ENCODE measurements at regions not wholly inside any gene's neighbourhood (a gene's known extent, or its start where the extent isn't known, plus 50 kb on each side); places are given as distances from the start of the nearest gene placed in this dataset.

- Histone ChIP-seq H2AFZ (replicated peaks; ENCODE audit: low read length, poor library complexity) (no peak overlapping the region), H2BK20ac (ENCODE audit: low read depth, low read length) (no peak overlapping the region), H2AK9ac (replicated peaks; ENCODE audit: low read depth, low read length, poor library complexity) (no peak overlapping the region), H2BK15ac (ENCODE audit: low read depth, low read length) (no peak overlapping the region), H2AK5ac (ENCODE audit: low read depth, low read length) (no peak overlapping the region), H3K4me3 (ENCODE audit: insufficient read depth, low read depth, low read length) (no peak overlapping the region), H3K18ac (ENCODE audit: low read depth, low read length) (no peak overlapping the region), H4K8ac (ENCODE audit: low read depth in 2 of 2, low read length in 2 of 2) (no peak overlapping the region), H3K79me1 (ENCODE audit: low read depth in 1 of 2, low read length in 2 of 2) (no peaks in the 10 kb centered on the region), H3K27ac (ENCODE audit: insufficient read depth, low read length) (no peak overlapping the region), H3K4me1 (ENCODE audit: control insufficient read depth, insufficient read depth, low read length) (no peaks in the 10 kb centered on the region), H3K27me3 (ENCODE audit: control insufficient read depth, insufficient read depth, low read length) (peaks cover 2% of the 10 kb centered on the region; the same call in 1 of the 2 replicates), H3K4me2 (ENCODE audit: low read depth, low read length) (no peak overlapping the region), H3K14ac (replicated peaks; ENCODE audit: low read depth, low read length) (no peak overlapping the region), H3K4ac (ENCODE audit: low read depth, low read length) (no peak overlapping the region), H2BK120ac (ENCODE audit: low read depth, low read length) (no peak overlapping the region), H3K23ac (ENCODE audit: low read depth, low read length) (no peak overlapping the region), H3K9ac (ENCODE audit: low read depth, low read length) (no peak overlapping the region), H3K36me3 (ENCODE audit: control insufficient read depth, insufficient read depth, low read length) (no peaks in the 10 kb centered on the region), H2BK5ac (ENCODE audit: low read depth, low read length, poor library complexity, severe bottlenecking) (no peak overlapping the region), H4K5ac (ENCODE audit: low read depth, low read length) (no peak overlapping the region), H4K20me1 (ENCODE audit: insufficient read depth, low read length) (no peaks in the 10 kb centered on the region), H3K56ac (ENCODE audit: extremely low read depth, insufficient read depth, low read length) (no peak overlapping the region), H4K91ac (ENCODE audit: insufficient read depth, low read depth, low read length) (no peak overlapping the region), H3K9me1 (ENCODE audit: insufficient read depth, low read length) (no peaks in the 10 kb centered on the region), H3K9me3 (ENCODE audit: control insufficient read depth, insufficient read depth, low read length) (no peaks in the 10 kb centered on the region)
- WGBS, 2 experiments (ENCODE audit: extremely low coverage in 2 of 2, insufficient read length in 1 of 2) = 44% methylated on average over 6 of the region's 21 CpGs; no CpG with 5 or more reads in 1 of the 2 experiments
- ChIA-PET POLR2A (ENCODE audit: unreplicated experiment) (no interaction called here), CTCF (no interaction called here)
- in situ Hi-C loops (cut with MboI; ENCODE audit: low sequenced_read_pairs) (no loop called here), dilution Hi-C loops (cut with HindIII; ENCODE audit: low sequenced_read_pairs, unreplicated experiment) (no loop called here), intact Hi-C loops (cut with micrococcal nuclease) (no loop called here)
- TF ChIP-seq CEBPB (IDR thresholded peaks at IDR 0.05; ENCODE audit: low read depth, low read length) = 0 out of 2 replicates have a peak, but pooled peaks have one; percentile 12
- no peak for TF ChIP-seq CTCF (conservative IDR thresholded peaks at IDR 0.05; ENCODE audit: low read depth, low read length)
- DNase-seq (no peak), ATAC-seq (ENCODE audit: low read depth) (no peak)
- no TSS peak for BruUV-seq (replicated peaks)
These were observed 174.0 kb upstream of the PFKP start for GRCh38 chr10:2893158-2893845.
